Ammon's horn (tissue), 1 donor: ENCODE measurements at regions not wholly inside any gene's neighbourhood (a gene's known extent, or its start where the extent isn't known, plus 50 kb on each side); places are given as distances from the start of the nearest gene placed in this dataset.

Experiments used
- DNase-seq: peaks from one replicate; pipeline ENCODE4 v3.0.0-alpha.2; 2016; ENCODE audit warnings: low spot score

DNA sequence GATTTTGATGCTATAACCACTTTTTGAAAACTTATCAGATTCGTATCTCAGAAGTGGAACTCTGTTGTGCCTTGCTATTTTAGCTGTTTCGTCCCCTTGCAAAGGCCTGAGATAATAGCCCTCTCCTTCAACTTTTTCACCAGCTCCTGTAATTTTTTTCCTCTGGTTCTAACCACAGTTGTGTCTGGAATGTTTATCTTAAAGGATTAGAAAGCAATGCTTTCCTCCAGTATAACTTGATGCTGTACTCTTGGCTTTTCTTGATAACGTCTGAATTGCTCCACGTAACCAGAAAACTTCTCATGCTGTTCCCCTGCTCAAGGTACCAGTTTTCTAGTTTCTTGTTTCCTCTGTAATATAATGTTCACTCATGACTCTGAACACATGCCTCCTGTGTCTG is 209.4 kb downstream of the DTWD2 start:
- DNase-seq = no peak

DNA sequence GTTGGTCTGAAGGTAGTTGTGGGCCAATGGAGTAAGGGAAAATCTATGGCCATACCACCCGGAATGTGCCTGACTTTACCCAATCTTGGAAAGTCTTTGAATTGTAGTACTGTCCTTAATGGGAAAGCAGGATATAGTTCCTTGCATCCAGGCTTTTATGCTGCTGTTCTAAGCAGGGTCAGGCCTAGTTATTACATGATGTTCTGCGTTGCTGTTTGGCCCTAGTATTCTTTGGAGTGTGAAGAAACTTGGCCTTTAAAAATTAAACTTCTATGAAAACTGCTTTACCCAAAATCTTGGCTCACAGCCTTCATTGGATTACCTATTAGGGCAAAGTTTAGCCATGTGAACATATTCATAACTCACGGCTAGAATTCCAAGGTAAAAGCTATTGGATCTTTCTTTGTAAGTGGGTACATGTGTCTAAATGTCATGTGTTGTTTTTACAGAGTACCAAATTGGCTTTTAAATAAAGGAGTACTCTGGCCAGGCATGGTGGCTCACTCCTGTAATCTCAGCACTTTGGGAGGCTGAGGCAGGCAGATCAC is 211.1 kb downstream of the DTWD2 start:
- DNase-seq = no peak

DNA sequence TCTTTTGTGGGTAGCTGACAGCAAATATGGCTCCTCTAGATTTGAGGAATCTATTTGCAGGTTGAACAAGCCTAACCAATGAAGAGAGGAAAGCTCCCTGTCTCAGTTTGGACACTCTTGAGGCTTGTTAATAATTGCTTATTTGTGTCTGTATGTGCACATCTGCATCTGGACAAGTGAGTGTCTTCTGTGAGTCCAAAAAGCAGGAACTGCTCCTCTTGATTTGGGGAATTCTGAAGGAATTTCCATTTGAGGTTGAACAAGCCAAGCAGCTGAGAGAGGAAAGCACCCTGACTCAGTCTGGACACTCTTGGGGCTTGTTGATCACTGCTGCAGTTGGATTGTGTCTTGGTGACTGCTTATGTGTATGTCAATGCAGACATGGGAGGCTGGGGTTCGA is 211.6 kb downstream of the DTWD2 start:
- no peak for DNase-seq

DNA sequence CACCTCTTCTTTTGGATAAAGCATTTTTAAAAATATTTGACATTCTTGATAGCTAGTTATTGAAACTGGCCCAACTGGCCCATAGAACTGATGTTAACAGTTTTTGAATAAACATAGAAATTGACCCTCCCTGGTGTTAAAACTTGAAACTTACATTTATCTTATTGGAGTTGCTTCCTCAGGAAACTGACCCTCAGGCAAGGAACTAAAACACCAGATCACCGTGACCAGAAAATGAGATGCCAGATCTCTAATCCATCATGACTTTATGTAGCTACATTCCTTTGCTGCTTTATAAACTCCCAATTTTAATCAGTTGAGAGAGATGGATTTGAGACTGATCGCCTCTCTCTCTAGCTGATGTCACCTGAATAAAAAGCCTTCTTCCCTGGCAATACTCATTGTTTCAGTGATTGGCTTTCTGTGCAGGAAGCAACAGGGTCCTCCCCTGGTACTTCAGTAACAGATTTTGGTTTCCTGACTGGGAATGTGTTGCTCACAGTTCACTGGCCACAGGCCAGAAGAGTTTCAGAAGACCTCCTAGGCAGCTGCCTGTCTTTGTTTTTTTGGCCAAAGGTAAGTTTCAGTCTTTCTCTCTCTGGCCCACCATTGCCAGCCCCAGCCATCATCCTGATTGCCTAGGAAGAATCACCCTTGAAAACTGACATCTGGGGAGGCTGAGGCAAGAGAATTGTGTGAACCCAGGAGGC is 212.4 kb downstream of the DTWD2 start:
- DNase-seq = no peak

DNA sequence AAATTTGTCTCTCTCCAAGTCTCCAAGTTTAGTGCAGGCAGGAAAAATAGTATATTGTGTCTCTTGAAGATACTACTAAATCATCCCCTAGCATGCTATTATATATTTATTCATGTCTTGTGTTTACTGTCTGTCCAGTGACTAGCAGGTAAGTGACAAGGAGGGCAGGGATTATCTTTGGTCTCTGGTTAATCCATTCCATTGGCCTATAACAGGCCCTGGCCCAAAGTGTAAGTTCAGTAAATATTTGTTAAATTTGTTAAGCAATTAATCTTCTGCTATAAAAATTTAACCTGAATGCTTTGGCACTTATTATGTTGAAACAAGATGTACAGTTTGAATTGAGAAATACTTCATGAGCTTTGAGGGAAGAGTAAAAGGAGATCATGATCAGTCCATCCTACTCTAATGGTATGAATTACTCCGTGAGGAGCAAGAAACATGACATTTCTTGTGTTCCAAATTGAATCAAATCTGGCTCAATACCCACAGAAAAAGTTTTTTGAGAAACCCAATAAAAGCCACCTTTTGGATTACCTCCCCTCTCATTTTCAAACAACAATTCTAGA is 219.7 kb downstream of the DTWD2 start:
- no peak for DNase-seq

DNA sequence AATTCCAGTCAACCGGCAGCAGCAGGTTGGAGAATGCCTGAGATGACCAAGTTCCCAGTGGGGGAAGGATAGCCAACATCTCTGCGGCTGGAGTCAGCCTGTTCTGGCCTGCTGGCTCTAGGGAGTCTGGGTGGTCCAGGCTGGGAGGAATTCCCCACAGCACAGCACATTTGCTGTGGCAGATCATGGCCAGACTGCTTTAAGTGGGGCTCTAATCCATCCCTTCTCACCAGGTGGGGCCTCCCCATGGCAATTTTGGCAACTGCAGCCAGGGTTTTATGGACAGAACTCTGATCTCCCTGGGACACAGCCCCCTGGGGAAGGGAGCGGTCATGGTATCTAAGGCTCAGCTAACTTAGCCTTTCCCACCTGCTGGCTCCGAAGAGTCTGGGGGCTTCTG is 226.1 kb downstream of the DTWD2 start:
- DNase-seq = no peak

DNA sequence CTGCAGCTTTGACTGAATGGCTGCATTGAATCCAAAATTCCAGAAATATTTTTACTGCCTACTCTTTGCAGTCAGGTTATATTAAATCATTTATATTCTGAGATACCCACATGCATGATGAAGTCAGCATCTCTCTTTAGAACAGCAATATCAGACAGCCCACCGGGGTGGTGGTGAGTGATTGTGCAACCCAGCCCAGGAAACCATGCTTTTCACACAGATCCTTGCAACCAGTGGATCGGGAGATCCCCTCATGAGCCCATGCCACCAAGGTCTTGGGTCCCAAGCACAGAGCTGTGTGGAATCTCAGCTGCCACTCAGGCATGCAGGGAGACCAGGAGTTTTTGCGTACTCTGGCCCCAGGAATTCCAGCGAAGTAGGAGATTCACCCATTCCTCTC is 226.5 kb downstream of the DTWD2 start:
- no peak for DNase-seq

DNA sequence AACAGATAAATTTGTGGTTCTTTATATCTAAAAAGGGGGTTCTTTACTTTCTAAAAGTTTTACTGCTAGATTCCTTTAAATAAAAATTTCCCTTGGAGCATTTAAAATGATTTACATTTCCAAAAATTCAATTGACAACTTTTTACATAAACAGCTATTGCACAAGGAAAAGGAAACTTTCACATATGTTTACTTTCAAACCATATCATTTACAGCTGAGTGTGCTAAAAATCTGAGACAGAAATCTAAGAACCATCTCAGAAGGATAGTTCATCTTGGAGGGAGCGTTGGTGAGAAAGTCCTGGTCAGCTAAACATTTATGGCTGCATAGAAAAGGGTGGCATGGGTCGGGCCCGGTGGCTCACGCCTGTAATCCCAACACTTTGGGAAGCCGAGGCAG is 235.4 kb downstream of the DTWD2 start:
- DNase-seq = no peak

DNA sequence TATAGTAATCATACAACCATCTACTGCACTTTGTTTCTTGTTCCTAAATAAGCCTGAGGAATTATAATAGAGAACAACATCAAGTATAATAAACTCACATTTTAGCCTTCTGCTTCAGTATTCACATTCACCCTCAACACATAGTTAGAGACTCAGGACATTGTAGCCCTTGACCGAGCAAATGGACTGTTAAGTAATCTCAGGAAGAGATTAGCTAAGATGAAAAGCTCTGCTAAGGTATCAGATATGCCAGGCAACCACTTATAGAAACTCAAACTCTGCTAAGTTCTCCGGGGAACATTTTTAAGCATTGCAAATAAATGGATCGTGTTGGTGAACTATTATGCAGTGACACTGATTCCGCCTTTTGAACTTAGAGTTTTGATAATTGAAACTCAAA is 252.0 kb downstream of the DTWD2 start:
- DNase-seq = no peak

DNA sequence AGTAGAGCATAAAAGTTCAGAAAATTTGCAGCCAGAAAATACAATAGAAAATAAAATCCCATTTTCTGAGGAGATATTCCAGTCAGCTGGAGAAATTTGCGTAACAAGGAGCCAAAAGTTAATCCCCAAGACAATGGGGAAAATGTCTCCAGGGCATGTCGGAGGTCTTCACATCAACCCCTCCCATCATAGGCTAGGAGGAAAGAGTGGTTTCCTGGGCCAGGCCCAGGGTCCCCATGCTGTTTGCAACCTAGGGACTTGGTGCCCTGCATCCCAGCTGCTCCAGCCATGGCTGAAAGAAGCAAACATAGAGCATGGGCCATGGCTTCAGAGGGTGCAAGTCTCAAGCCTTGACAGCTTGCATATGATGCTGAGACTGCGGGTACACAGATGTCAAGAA is 255.0 kb downstream of the DTWD2 start:
- DNase-seq = no peak

DNA sequence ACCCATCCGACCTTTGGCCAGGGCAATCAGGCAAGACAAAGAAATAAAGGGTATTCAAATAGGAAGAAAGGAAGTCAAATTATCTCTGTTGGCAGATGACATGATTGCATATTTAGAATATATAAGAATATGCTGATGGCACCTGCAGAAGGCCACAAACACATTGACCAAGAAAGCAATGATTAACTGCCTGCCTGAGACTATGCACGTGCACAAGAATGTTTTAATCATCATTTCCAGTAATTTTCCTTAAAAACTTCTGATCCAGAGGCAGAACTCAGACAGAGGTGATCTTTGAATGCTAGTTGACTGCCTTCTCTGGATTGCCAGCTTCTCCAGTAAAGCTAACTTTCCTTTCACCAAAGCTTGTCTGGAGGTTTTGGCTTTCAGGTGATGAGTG is 260.2 kb downstream of the DTWD2 start:
- no peak for DNase-seq

DNA sequence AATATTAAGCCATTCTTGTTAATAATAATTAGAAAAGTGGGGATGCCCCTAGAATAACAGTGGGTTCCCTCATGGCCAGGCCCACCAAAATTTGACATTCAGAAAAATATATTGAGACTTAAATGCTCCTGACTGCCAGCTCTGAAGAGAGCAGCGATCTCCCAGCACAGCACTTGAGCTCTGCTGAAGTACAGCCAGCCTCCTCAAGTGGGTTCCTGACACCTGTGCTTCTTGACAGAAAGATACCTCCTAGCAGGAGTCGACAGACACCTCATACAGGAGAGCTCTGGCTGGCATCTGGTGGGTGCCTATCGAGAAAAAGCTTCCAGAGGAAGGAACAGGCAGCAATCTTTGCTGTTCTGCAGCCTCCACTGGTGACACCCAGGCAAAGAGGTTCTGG is 261.5 kb downstream of the DTWD2 start:
- DNase-seq = no peak

DNA sequence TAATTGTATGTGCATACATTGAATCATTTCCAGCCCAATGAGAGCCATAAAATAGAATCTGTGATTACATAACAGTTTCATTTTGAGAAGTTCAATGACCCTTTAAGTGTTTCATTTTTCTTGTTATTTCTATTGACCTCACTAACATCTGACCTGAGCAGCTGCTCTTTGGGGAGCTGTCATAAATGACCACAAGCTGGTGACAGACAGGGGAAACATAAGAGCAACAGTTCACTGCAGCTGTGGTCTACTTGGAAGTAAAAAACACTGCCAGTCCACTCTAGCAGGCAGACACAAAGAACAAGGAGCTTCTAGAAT is 265.4 kb downstream of the DTWD2 start:
- no peak for DNase-seq

DNA sequence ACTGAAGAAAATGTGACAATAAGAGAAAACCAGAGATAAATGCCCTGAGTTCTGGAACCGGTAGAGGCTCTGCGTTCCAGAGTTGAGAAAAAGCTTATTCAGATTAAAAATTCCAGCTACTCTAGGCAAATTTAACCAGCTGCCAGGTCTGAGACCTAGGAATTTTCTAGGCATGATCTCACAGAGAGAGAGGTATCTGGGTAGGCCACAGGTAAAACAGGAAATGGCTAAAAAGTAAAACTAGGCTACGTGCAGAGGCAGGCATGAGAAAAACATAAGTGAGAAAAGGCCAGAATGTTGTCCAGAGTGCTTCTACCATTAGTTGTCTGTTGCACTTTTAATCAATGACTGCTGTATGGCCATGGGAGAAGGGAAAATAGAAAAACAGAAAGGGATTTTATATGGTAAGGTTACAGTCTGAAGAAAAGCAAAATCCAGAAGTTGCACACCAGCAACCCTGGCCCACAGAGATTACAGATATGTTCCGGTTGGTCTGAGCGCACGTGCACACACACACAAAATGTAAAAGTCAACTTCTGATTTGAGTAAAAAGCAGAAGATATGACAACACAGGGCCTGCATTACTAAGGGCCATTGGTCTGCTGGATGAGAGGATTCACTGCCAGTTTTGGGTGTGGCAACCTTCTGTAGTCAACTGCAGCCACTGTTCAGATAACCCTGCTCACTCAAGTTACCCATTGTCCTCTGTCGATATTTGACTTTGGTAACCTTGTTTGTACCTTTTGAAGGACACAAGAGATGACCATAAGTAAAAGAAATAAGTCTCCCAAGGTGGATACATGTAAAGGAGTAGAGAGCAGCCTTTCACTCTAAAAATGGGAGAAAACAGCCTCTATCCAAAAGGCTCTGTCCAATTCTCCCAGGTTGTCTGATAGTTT is 266.0 kb downstream of the DTWD2 start:
- DNase-seq = no peak

DNA sequence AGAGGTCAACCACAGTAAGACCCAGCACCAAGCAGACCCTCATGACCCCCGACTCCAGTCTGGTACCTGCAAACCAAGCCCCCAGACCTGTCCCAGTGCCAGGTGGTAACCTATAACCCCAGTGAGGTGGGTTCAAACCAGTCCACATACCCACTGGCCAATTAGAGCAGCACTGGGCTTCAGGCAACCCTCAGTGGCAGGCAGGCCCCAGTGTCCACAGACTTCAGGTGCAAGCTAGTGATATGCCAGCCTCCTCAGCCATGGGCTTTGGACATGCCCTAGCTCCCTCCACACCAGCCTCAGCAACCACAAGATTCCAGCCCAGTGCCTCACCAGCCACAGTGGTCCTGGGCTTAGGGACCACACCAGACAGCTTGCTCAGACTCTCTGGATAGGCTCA is 276.6 kb downstream of the DTWD2 start:
- DNase-seq = no peak

DNA sequence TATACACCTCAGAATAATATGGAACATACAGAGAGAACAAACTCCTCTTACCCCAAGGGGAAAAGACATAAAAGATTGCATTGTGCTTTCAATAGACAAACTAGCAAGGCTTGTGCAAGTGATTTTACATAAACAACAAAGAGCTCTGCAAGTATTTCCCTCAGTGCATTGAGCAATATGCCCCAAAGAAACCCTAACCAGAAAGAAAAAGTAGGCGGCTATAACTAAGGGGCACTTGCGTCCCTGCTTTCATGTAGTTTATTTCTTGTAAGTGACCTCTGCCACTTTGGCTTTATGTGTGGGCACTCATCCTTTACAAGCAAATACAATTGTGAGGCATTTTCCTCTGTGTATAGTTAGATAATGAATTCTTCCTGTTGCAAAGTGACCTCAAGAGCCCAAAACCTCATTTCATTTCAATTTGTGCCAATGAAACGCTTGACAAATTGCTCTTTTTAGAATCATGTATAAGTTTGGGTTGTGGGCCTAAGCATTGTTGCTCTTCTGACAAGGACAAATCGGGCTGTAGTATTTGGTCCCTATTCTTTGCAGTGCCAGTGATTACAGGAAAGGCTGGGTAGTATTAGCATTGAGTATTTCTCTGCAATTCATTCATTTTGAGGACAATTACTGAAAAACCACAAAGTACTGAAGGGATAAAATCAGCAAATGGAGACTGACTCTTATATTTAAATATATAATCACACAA is 282.2 kb downstream of the DTWD2 start:
- DNase-seq = no peak

DNA sequence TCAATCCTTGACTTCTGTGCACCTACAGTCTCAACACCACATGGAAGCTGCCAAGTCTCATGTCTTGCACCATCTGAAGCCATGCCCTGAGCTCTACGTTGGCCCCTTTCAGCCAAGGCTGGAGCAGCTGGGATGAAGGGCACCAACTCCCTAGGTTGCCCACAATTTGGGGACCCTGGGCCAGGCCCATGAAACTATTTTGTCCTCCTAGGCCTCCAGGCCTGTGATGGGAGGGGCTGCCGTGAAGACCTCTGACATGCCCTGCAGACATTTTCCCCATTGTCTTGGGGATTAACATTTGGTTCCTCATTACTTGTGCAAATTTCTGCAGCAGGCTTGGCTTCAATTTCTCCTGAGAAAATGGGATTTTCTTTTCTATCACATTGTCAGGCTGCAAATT is 285.1 kb downstream of the DTWD2 start:
- DNase-seq = no peak

DNA sequence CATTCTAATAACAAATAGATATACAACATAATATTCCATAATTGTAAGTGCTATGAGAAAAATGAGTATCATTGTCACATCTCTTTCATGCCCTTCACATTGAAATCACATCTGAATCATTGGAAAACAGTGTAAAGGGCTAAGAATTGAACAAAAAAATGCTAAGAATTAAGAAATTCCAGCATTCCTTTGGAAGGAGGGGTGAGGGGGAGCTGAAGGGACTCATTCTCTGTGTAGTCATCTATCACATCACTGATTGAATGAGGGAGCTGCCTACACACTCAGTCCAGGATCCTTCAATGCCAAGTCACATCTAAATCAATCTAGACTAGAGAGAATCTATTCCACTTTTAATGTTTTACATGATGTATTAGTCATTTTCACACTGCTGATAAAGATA is 286.6 kb downstream of the DTWD2 start:
- DNase-seq = no peak

DNA sequence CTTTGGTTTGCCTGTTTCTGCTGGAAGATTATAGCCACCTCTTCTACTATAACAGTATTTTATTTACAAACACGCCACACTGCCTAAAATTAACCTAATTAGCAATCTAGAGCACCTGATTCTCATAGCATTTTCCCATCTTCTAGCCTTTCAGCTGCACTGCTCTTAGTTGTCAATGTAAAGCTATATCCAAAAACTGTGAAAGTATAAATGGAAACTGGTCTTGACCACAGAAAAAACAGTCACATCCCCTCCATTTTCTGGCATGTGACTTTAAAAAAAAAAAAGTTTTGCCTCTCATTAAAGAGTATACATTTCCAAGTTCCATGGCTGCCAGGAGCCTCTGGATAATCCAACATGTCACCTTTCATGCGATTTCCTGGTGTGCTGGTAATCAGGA is 287.8 kb downstream of the DTWD2 start:
- DNase-seq = no peak

DNA sequence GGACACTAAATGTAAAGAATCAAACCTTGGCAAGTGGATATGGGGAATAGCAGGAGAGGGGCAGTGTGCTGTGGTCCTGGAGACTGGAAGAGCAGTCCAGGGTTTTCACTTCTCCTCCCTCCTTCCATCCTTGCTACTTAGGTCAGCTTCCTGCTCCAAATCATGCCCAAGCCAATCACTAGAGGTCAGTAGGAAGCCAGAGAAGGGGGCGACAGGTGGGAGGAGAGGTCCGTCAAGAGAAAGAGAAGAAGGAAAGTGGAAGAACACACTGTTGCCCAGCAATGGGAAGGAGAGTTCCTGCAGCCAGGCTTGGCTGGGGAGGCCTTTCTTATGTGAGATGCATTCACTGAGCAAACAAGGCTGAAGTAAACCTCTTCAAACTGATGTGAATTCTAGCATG is 289.6 kb downstream of the DTWD2 start:
- no peak for DNase-seq

DNA sequence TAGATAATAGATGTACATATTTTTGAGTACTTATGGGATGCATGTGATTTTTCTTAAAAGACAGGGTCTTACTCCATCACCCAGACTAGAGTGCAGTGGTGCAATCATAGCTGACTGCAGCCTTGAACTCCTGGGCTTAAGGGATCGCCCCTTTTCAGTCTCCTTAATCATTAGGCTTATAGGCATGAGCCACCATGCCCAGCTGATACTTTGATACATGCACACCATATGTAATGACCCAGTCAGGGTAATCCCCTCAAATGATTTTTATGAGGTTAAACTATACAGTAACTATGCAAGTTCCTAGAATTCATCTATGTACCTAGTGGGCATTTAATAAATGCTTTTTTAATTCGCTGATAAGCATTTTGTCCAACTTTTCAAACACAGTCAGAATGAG is 292.3 kb downstream of the DTWD2 start:
- no peak for DNase-seq

DNA sequence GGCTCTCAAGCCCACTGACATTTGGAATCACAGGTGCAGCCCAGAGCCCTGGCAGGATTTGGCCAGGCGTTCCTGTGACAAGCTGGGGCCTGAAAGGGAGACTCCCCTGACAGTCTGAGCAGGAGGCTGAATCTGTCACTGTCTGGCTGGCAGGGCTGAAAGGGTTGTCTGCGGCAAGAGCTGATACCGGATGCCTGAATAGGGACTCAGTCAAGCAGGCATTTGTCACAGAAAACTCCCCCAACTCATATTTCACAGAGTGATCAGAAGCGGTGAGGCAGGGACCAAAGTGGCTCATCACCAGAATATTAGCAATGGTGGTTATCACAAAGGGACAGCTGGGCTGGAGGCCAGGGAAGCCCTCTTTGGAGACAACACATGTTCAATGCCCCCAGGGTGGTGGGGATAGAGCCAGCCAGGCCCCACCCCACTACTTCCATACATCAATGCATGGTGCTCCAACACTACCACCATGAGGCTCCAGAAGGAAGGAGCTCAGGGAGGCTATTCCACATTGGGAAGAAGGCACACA is 295.5 kb downstream of the DTWD2 start:
- no peak for DNase-seq
